H9 (cell line): ENCODE measurements at regions not wholly inside any gene's neighbourhood (a gene's known extent, or its start where the extent isn't known, plus 50 kb on each side); places are given as distances from the start of the nearest gene placed in this dataset.

Experiments used
- DNase-seq: peaks from one replicate; pipeline ENCODE4 v3.0.0-alpha.2; 2017
- H2AFZ ChIP-seq: one replicate; pipeline ENCODE4 v1.6.1; 2013; ENCODE audit warnings: mild to moderate bottlenecking, low read length, control low read depth, moderate library complexity
- H2AK5ac ChIP-seq: 2 replicates; pipeline ENCODE4 v1.6.1; 2013; ENCODE audit warnings: low read length, control low read depth, mixed read lengths; ENCODE audit not compliant: insufficient read length
- H2BK120ac ChIP-seq: one replicate; pipeline ENCODE4 v1.6.1; 2013; ENCODE audit warnings: low read depth, mild to moderate bottlenecking, low read length, control low read depth, inconsistent platforms; ENCODE audit not compliant: poor library complexity, severe bottlenecking
- H2BK12ac ChIP-seq: 2 replicates; pipeline ENCODE4 v1.6.1; 2013; ENCODE audit warnings: low read length, control low read depth, mixed read lengths, low read depth; ENCODE audit not compliant: insufficient read length
- H2BK15ac ChIP-seq: 2 replicates; pipeline ENCODE4 v1.6.1; 2013; ENCODE audit warnings: low read depth, low read length, control low read depth
- H2BK20ac ChIP-seq: one replicate; pipeline ENCODE4 v1.6.1; 2013; ENCODE audit warnings: low read depth, mild to moderate bottlenecking, low read length, control low read depth, inconsistent platforms; ENCODE audit not compliant: poor library complexity, severe bottlenecking
- H2BK5ac ChIP-seq: 2 replicates; pipeline ENCODE4 v1.6.1; 2013; ENCODE audit warnings: low read length, control low read depth, mixed read lengths; ENCODE audit not compliant: insufficient read length
- H3K14ac ChIP-seq: 2 replicates; pipeline ENCODE4 v1.6.1; 2013; ENCODE audit warnings: low read length, control low read depth; ENCODE audit not compliant: insufficient read depth
- H3K18ac ChIP-seq: 2 replicates; pipeline ENCODE4 v1.6.1; 2013; ENCODE audit warnings: low read depth, mild to moderate bottlenecking, mixed read lengths, low read length, control low read depth; ENCODE audit not compliant: insufficient read length
- H3K23ac ChIP-seq: 2 replicates; pipeline ENCODE4 v1.6.1; 2013; ENCODE audit warnings: low read length, control low read depth, mixed read lengths, low read depth; ENCODE audit not compliant: insufficient read length
- H3K23me2 ChIP-seq: 2 replicates; pipeline ENCODE4 v1.6.1; 2013; ENCODE audit warnings: low read depth, mild to moderate bottlenecking, mixed read lengths, low read length, control low read depth; ENCODE audit not compliant: insufficient read length, poor library complexity, severe bottlenecking
- H3K27ac ChIP-seq: 2 replicates; pipeline ENCODE4 v1.5.1; 2013; ENCODE audit warnings: low read length, control low read depth, mixed read lengths, low read depth; ENCODE audit not compliant: insufficient read length
- H3K27me3 ChIP-seq: 2 replicates; pipeline ENCODE4 v1.6.1; 2013; ENCODE audit warnings: low read length, control low read depth, inconsistent platforms; ENCODE audit not compliant: insufficient read depth
- H3K4ac ChIP-seq: 2 replicates; pipeline ENCODE4 v1.6.1; 2013; ENCODE audit warnings: low read depth, mild to moderate bottlenecking, control low read depth, inconsistent platforms, low read length, moderate library complexity
- H3K4me1 ChIP-seq: 2 replicates; pipeline ENCODE4 v1.6.1; 2013; ENCODE audit warnings: low read length, control low read depth, inconsistent platforms; ENCODE audit not compliant: insufficient read depth
- H3K4me2 ChIP-seq: 2 replicates; pipeline ENCODE4 v1.6.1; 2013; ENCODE audit warnings: low read length, control low read depth, mixed read lengths; ENCODE audit not compliant: insufficient read length, insufficient read depth
- H3K56ac ChIP-seq: 2 replicates; pipeline ENCODE4 v1.6.1; 2013; ENCODE audit warnings: low read depth, mild to moderate bottlenecking, mixed read lengths, low read length, control low read depth; ENCODE audit not compliant: insufficient read length
- H3K79me1 ChIP-seq: 2 replicates; pipeline ENCODE4 v1.6.1; 2013; ENCODE audit warnings: low read depth, mild to moderate bottlenecking, moderate library complexity, low read length, control low read depth, inconsistent platforms; ENCODE audit not compliant: insufficient read depth, poor library complexity, severe bottlenecking
- H3K79me2 ChIP-seq: 2 replicates; pipeline ENCODE4 v1.6.1; 2013; ENCODE audit warnings: low read length, control low read depth, inconsistent platforms; ENCODE audit not compliant: insufficient read depth
- H3K9ac ChIP-seq: 2 replicates; pipeline ENCODE4 v1.6.1; 2013; ENCODE audit warnings: low read length, control low read depth, mixed read lengths; ENCODE audit not compliant: insufficient read length; ENCODE audit errors: extremely low read depth
- H3K9me3 ChIP-seq: one replicate; pipeline ENCODE4 v1.6.1; 2013; ENCODE audit warnings: low read depth, low read length, inconsistent platforms; ENCODE audit not compliant: control insufficient read depth
- H3T11ph ChIP-seq: one replicate; pipeline ENCODE4 v1.6.1; 2013; ENCODE audit warnings: mild to moderate bottlenecking, low read length, control low read depth, inconsistent platforms
- H4K20me1 ChIP-seq: one replicate; pipeline ENCODE4 v1.6.1; 2013; ENCODE audit not compliant: control insufficient read depth, insufficient read length, insufficient read depth
- H4K5ac ChIP-seq: 2 replicates; pipeline ENCODE4 v1.6.1; 2013; ENCODE audit warnings: low read depth, mild to moderate bottlenecking, mixed read lengths, low read length, control low read depth; ENCODE audit not compliant: insufficient read length
- H4K8ac ChIP-seq: replicated peaks from 2 replicates; pipeline ENCODE4 v1.6.1; 2013; ENCODE audit warnings: low read length, control low read depth, mixed read lengths, low read depth; ENCODE audit not compliant: insufficient read length
- H4K91ac ChIP-seq: 2 replicates; pipeline ENCODE4 v1.6.1; 2013; ENCODE audit warnings: low read depth, mild to moderate bottlenecking, moderate library complexity, mixed read lengths, low read length, control low read depth; ENCODE audit not compliant: insufficient read length
- H3K27ac Mint-ChIP-seq, 3 experiments: 2 replicates in 2 of 3; 3 replicates in 1 of 3; pipeline ENCODE4 v1.8.0; 2020 to 2021; ENCODE audit warnings: mixed read lengths in 3 of 3, mild to moderate bottlenecking in 1 of 3, moderate library complexity in 1 of 3
- H3K27me3 Mint-ChIP-seq: 2 replicates; pipeline ENCODE4 v1.8.0; 2021; ENCODE audit warnings: low read depth, mild to moderate bottlenecking, moderate library complexity, mixed read lengths
- H3K36me3 Mint-ChIP-seq, 3 experiments: 2 replicates in 2 of 3; 3 replicates in 1 of 3; pipeline ENCODE4 v1.8.0; 2020 to 2021; ENCODE audit warnings: low read depth in 3 of 3, mixed read lengths in 3 of 3; ENCODE audit not compliant: insufficient read depth in 1 of 3
- H3K4me1 Mint-ChIP-seq, 2 experiments: 2 replicates each; pipeline ENCODE4 v1.8.0; 2020; ENCODE audit warnings: mixed read lengths in 2 of 2
- H3K4me3 Mint-ChIP-seq, 2 experiments: 2 replicates in 1 of 2; 3 replicates in 1 of 2; pipeline ENCODE4 v1.8.0; 2020 to 2021; ENCODE audit warnings: mild to moderate bottlenecking in 2 of 2, mixed read lengths in 2 of 2, moderate library complexity in 1 of 2
- H3K9me3 Mint-ChIP-seq, 2 experiments: 2 replicates in 1 of 2; 3 replicates in 1 of 2; pipeline ENCODE4 v1.8.0; 2020; ENCODE audit warnings: mild to moderate bottlenecking in 2 of 2, mixed read lengths in 2 of 2, moderate library complexity in 1 of 2
- WGBS: extraction: QIAGEN DNeasy Blood & Tissue Kit; methylation state at CpG from one replicate; pipeline ENCODE4 v1.1.7; 2013; ENCODE audit warnings: missing lambda C conversion rate, low lambda C conversion rate, mixed read lengths; ENCODE audit not compliant: insufficient read length; ENCODE audit errors: extremely low coverage; 5-methylcytosine and 5-hydroxymethylcytosine counted together
- TF ChIP-seq, protein P1 (sequence below): fragments of 200-600 bp; sonication (generic); conservative IDR thresholded peaks from 3 replicates; pipeline ENCODE4 v1.8.0; 2021; ENCODE audit warnings: antibody characterized with exemption, mild to moderate bottlenecking

DNA sequence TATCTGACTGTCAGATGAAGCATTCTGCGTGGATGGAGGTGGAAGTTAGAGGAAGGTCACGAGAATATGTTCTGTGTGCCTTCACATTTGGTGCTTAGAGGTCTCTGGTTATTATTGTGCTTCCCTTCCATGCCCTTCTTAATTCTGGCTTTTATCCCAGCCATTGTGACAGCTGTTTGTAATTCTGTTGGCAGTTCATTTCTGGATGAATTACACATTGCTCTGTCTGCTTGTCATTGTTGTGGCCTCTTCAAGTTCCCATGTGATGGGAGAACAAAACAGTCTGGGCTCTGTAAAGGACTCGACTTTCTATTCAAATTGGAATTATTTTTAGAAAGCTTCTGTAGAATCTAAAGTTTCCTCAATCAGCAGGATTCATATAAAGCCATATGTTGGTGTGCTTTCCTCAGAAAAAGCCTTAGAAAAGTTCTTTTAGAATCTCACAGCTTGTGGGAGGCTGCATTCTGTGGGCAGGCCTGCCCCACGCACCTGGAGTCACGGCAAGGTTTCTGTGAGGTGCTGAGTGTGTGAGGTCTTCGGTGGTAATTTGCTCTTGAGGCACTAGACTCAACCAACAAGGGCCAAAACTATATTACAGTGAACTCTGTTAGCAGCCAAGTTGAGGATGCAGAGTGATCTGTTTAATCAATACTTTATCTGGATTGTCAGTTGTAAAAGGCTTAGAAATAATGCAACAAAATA, 397.4 kb upstream of the AZI2 start:
- TF ChIP-seq, protein P1, sequence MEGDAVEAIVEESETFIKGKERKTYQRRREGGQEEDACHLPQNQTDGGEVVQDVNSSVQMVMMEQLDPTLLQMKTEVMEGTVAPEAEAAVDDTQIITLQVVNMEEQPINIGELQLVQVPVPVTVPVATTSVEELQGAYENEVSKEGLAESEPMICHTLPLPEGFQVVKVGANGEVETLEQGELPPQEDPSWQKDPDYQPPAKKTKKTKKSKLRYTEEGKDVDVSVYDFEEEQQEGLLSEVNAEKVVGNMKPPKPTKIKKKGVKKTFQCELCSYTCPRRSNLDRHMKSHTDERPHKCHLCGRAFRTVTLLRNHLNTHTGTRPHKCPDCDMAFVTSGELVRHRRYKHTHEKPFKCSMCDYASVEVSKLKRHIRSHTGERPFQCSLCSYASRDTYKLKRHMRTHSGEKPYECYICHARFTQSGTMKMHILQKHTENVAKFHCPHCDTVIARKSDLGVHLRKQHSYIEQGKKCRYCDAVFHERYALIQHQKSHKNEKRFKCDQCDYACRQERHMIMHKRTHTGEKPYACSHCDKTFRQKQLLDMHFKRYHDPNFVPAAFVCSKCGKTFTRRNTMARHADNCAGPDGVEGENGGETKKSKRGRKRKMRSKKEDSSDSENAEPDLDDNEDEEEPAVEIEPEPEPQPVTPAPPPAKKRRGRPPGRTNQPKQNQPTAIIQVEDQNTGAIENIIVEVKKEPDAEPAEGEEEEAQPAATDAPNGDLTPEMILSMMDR = no peak
- Histone ChIP-seq H2BK20ac (no peak overlapping the region), H3K27ac (no peak overlapping the region), H3K9me3 (no peaks in the 10 kb centered on the region), H3K18ac (no peak overlapping the region), H2BK120ac (no peak overlapping the region), H3K23ac (no peak overlapping the region), H2AFZ (no peak overlapping the region), H4K91ac (no peak overlapping the region), H2BK15ac (no peak overlapping the region), H3T11ph (no peak overlapping the region), H3K4ac (no peak overlapping the region), H3K23me2 (no peaks in the 10 kb centered on the region), H3K9ac (no peak overlapping the region), H2BK12ac (no peak overlapping the region), H2AK5ac (no peak overlapping the region), H2BK5ac (no peak overlapping the region), H3K56ac (no peak overlapping the region), H4K8ac (no peak overlapping the region), H3K14ac (no peak overlapping the region), H3K79me2 (no peaks in the 10 kb centered on the region), H4K5ac (no peak overlapping the region), H3K27me3 (no peaks in the 10 kb centered on the region), H3K79me1 (no peaks in the 10 kb centered on the region), H4K20me1 (no peaks in the 10 kb centered on the region), H3K4me2 (no peak overlapping the region), H3K4me1 (no peaks in the 10 kb centered on the region)
- H3K27me3 Mint-ChIP-seq = no peaks in the 10 kb centered on the region
- no peak overlapping the region for H3K4me3 Mint-ChIP-seq
- H3K36me3 Mint-ChIP-seq = peaks cover 4 to 10% (median 5%) of the 10 kb centered on the region in 3 experiments
- DNase-seq = no peak
- peaks cover 5 to 7% of the 10 kb centered on the region in 2 experiments; a peak in 3 of 4 replicates for H3K4me1 Mint-ChIP-seq
- no peak overlapping the region; a peak in 1 of 7 replicates for H3K27ac Mint-ChIP-seq
- no CpG with 5 or more reads among the region's 6 CpGs for WGBS
- H3K9me3 Mint-ChIP-seq = peaks cover 11 to 13% of the 10 kb centered on the region in 2 experiments
